ENCODE measurements at regions not wholly inside any gene's neighbourhood (a gene's known extent, or its start where the extent isn't known, plus 50 kb on each side); places are given as distances from the start of the nearest gene placed in this dataset.

DNA sequence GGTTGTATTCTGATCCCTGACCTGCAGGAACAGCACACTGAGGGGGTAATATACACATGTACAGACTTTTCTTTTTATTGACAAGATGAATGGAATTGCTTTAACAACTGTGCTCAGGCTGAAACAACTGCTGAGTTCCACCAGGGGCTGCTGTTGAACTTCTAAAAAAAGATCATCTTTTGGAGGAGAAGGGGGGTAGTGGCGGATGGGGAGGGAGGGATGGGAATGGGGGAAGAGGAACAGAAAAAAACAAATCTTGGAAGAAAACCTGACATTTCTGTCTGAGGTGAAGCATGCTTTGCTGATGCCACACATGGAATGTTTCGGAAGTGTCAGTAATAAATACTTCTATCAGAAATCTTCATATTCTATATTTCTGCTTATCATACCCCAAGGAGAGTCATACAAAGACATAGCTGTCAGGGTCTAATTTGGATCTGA, 75.0 kb downstream of the RWDD3 start:
- H3K27me3 ChIP-seq, result no peaks in the 10 kb centered on the region
- H3K27ac ChIP-seq, result no peak overlapping the region
- DNase-seq (no peak), ATAC-seq (no peak)
- H3K4me1 ChIP-seq, result no peaks in the 10 kb centered on the region
- no peak overlapping the region for H3K4me3 ChIP-seq
- H3K9me3 ChIP-seq, result no peaks in the 10 kb centered on the region
- no peaks in the 10 kb centered on the region for H3K36me3 ChIP-seq
- in situ Hi-C loops (cut with MboI; ENCODE audit: low sequenced_read_pairs in 4 of 4), result no loop called here
- TF ChIP-seq POLR2A (IDR thresholded peaks at IDR 0.05), result no peak
- TF ChIP-seq, protein P1, sequence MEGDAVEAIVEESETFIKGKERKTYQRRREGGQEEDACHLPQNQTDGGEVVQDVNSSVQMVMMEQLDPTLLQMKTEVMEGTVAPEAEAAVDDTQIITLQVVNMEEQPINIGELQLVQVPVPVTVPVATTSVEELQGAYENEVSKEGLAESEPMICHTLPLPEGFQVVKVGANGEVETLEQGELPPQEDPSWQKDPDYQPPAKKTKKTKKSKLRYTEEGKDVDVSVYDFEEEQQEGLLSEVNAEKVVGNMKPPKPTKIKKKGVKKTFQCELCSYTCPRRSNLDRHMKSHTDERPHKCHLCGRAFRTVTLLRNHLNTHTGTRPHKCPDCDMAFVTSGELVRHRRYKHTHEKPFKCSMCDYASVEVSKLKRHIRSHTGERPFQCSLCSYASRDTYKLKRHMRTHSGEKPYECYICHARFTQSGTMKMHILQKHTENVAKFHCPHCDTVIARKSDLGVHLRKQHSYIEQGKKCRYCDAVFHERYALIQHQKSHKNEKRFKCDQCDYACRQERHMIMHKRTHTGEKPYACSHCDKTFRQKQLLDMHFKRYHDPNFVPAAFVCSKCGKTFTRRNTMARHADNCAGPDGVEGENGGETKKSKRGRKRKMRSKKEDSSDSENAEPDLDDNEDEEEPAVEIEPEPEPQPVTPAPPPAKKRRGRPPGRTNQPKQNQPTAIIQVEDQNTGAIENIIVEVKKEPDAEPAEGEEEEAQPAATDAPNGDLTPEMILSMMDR (IDR thresholded peaks at IDR 0.05 in 4 of 5, conservative IDR thresholded peaks at IDR 0.05 in 1 of 5), result peak in 2 of 5 experiments; percentile 16 to 38
- intact Hi-C loops (cut with DNase I; ENCODE audit: low total_unique reads), result no loop called here

- ATAC-seq, result no peak
- TF ChIP-seq, protein P1 (IDR thresholded peaks at IDR 0.05 in 4 of 5, conservative IDR thresholded peaks at IDR 0.05 in 1 of 5), result no peak
- no peak for TF ChIP-seq POLR2A (IDR thresholded peaks at IDR 0.05)
- H3K27me3 ChIP-seq, result no peaks in the 10 kb centered on the region
- H3K4me1 ChIP-seq, result no peaks in the 10 kb centered on the region
- no peak for DNase-seq
- in situ Hi-C loops (cut with MboI; ENCODE audit: low sequenced_read_pairs in 4 of 4), result no loop called here
- peak overlapping the region in 1 of 4 donors; percentile 13 for H3K4me3 ChIP-seq
- intact Hi-C loops (cut with DNase I; ENCODE audit: low total_unique reads), result no loop called here
- no peaks in the 10 kb centered on the region for H3K36me3 ChIP-seq
- no peak overlapping the region for H3K27ac ChIP-seq
- H3K9me3 ChIP-seq, result no peaks in the 10 kb centered on the region
Measured at GRCh38 chr1:95311014-95311413, 77.0 kb downstream of the RWDD3 start.

GRCh38 chr1:95311762-95312161, 77.8 kb downstream of the RWDD3 start:
- DNase-seq (no peak), ATAC-seq (no peak)
- H3K27me3 ChIP-seq, result no peaks in the 10 kb centered on the region
- in situ Hi-C loops (cut with MboI; ENCODE audit: low sequenced_read_pairs in 4 of 4) (no loop called here), intact Hi-C loops (cut with DNase I; ENCODE audit: low total_unique reads) (no loop called here)
- no peak overlapping the region for H3K27ac ChIP-seq
- TF ChIP-seq, protein P1 (IDR thresholded peaks at IDR 0.05 in 4 of 5, conservative IDR thresholded peaks at IDR 0.05 in 1 of 5), result no peak
- TF ChIP-seq POLR2A (IDR thresholded peaks at IDR 0.05), result no peak
- H3K4me1 ChIP-seq, result no peaks in the 10 kb centered on the region
- no peaks in the 10 kb centered on the region for H3K36me3 ChIP-seq
- H3K4me3 ChIP-seq, result no peak overlapping the region
- H3K9me3 ChIP-seq, result no peaks in the 10 kb centered on the region

DNA sequence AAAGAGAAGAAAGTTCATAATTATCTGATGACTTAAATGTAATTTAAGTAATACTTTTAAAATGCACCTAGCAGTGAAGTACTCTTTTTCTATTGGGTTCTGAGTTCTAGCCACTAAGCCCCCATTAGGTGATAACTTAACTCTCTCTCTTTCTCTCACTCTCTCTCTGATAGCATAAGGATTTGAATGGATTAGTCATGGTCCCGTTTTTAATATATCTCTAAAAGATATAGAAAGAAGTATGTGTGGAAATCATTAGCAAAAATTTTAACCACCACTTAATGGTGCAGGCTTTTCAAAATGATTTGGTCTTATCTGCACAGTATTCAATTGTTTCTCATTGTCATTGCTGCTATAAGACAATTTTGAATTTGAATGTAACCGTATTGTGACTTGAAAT, 78.2 kb downstream of the RWDD3 start:
- H3K9me3 ChIP-seq, result no peaks in the 10 kb centered on the region
- H3K36me3 ChIP-seq, result no peaks in the 10 kb centered on the region
- intact Hi-C loops (cut with DNase I; ENCODE audit: low total_unique reads) (no loop called here), in situ Hi-C loops (cut with MboI; ENCODE audit: low sequenced_read_pairs in 4 of 4) (no loop called here)
- no peak for DNase-seq
- no peak overlapping the region for H3K27ac ChIP-seq
- no peaks in the 10 kb centered on the region for H3K27me3 ChIP-seq
- ATAC-seq, result no peak
- H3K4me1 ChIP-seq, result no peaks in the 10 kb centered on the region
- TF ChIP-seq POLR2A (IDR thresholded peaks at IDR 0.05), result no peak
- TF ChIP-seq, protein P1 (IDR thresholded peaks at IDR 0.05 in 4 of 5, conservative IDR thresholded peaks at IDR 0.05 in 1 of 5), result no peak
- H3K4me3 ChIP-seq, result no peak overlapping the region

DNA sequence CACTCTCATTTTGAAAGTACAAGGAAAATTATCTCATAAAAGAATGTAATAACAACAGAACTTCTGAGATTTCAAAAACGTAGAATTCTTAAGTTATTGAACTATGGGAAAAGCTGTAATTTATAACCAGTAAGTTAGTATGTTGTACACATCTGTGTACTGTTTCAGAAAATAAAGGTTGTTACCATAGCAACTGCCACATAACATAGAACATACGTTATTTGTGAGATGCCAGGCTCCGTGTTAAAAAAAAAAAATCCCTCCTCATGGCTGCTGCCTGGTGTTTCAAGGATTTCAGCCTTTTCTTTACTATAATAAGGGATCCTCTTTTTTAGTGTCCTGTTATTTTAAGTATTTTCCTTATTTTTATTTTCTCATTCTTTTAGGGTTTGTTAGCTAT, 79.5 kb downstream of the RWDD3 start:
- no peak overlapping the region for H3K4me3 ChIP-seq
- in situ Hi-C loops (cut with MboI; ENCODE audit: low sequenced_read_pairs in 4 of 4) (no loop called here), intact Hi-C loops (cut with DNase I; ENCODE audit: low total_unique reads) (no loop called here)
- H3K9me3 ChIP-seq, result no peaks in the 10 kb centered on the region
- no peak for ATAC-seq
- no peaks in the 10 kb centered on the region for H3K36me3 ChIP-seq
- no peak for DNase-seq
- H3K4me1 ChIP-seq, result no peaks in the 10 kb centered on the region
- no peak overlapping the region for H3K27ac ChIP-seq
- no peak for TF ChIP-seq POLR2A (IDR thresholded peaks at IDR 0.05)
- TF ChIP-seq, protein P1 (IDR thresholded peaks at IDR 0.05 in 4 of 5, conservative IDR thresholded peaks at IDR 0.05 in 1 of 5), result no peak
- H3K27me3 ChIP-seq, result no peaks in the 10 kb centered on the region

Measured in gastrocnemius medialis (tissue), 4 donors.